CD4-positive, CD25-positive, alpha-beta regulatory T cell (primary cell): ENCODE measurements at regions not wholly inside any gene's neighbourhood (a gene's known extent, or its start where the extent isn't known, plus 50 kb on each side); places are given as distances from the start of the nearest gene placed in this dataset.

ENCODE experiments used
- ATAC-seq, 2 donors: fragments of 150-1000 bp; cut with Tn5 transposase; one replicate each; pipeline ENCODE4 v1.10.0; 2021; ENCODE audit warnings: low read depth in 2 of 2, moderate number of reproducible peaks in 2 of 2, moderate library complexity in 1 of 2
- DNase-seq, 3 donors: peaks; one replicate each; pipeline versions ENCODE4 v3.0.0 to v3.0.0-alpha.2; 2012 to 2022; ENCODE audit warnings: mixed read lengths in 1 of 3
- H3K27ac ChIP-seq: one replicate; pipeline ENCODE4 v1.7.0; 2013; ENCODE audit warnings: mild to moderate bottlenecking, low read length; ENCODE audit not compliant: insufficient read depth, poor library complexity, severe bottlenecking
- H3K27me3 ChIP-seq: one replicate; pipeline ENCODE4 v1.7.0; 2013; ENCODE audit warnings: low read length; ENCODE audit not compliant: control insufficient read depth, insufficient read depth
- H3K36me3 ChIP-seq: one replicate; pipeline ENCODE4 v1.7.0; 2013; ENCODE audit warnings: mild to moderate bottlenecking, low read length, moderate library complexity; ENCODE audit not compliant: control insufficient read depth, insufficient read depth
- H3K4me1 ChIP-seq: 2 replicates; pipeline ENCODE4 v1.7.0; 2013; ENCODE audit warnings: mild to moderate bottlenecking, low read length; ENCODE audit not compliant: insufficient read depth, control insufficient read depth, poor library complexity, severe bottlenecking
- H3K4me3 ChIP-seq: one replicate; pipeline ENCODE4 v1.7.0; 2013; ENCODE audit warnings: low read depth, mild to moderate bottlenecking, low read length, moderate library complexity
- H3K9me3 ChIP-seq, 2 experiments: 1 replicate in 1 of 2; 2 replicates in 1 of 2; pipeline ENCODE4 v1.7.0; 2013; ENCODE audit warnings: low read length in 2 of 2, mild to moderate bottlenecking in 1 of 2, moderate library complexity in 1 of 2; ENCODE audit not compliant: control insufficient read depth in 2 of 2
- H3K27ac Mint-ChIP-seq, 3 donors: one replicate each; pipeline ENCODE4 v1.8.0; 2020 to 2022; ENCODE audit warnings: mild to moderate bottlenecking in 3 of 3, mixed read lengths in 3 of 3, moderate library complexity in 2 of 3
- H3K27me3 Mint-ChIP-seq: one replicate; pipeline ENCODE4 v1.8.0; 2022; ENCODE audit warnings: mild to moderate bottlenecking, mixed read lengths
- H3K36me3 Mint-ChIP-seq: one replicate; pipeline ENCODE4 v1.8.0; 2020; ENCODE audit warnings: mixed read lengths
- H3K4me1 Mint-ChIP-seq, 4 donors: one replicate each; pipeline ENCODE4 v1.8.0; 2020 to 2022; ENCODE audit warnings: mixed read lengths in 4 of 4, mild to moderate bottlenecking in 1 of 4
- H3K4me3 Mint-ChIP-seq, 4 donors: one replicate each; pipeline ENCODE4 v1.8.0; 2020 to 2022; ENCODE audit warnings: mild to moderate bottlenecking in 4 of 4, mixed read lengths in 4 of 4, moderate library complexity in 3 of 4
- H3K9me3 Mint-ChIP-seq, 7 donors: one replicate each; pipeline ENCODE4 v1.8.0; 2020 to 2022; ENCODE audit warnings: mixed read lengths in 7 of 7, mild to moderate bottlenecking in 3 of 7, moderate library complexity in 2 of 7

DNA sequence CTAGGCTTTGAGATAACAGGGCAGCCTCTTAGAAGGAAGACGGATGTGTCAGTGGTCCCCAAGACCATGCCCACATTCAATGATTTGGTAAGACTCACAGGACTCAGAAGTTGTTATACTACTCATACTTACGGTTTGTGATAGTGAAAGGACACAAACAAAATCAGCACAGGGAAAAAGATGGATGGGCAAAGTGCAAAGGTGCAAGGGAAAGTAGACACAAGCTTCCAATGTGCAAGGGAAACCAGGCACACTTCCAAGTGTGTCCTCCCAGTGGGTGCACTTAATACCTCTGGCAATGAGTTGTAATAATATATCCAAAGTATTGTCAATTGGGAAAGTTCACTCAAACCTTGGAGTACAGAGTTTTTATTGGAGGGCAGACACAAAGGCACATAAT is 53.8 kb upstream of the VCX start:
- Mint-ChIP-seq H3K4me1 (no peaks in the 10 kb centered on the region), H3K36me3 (no peaks in the 10 kb centered on the region), H3K27me3 (no peaks in the 10 kb centered on the region), H3K9me3 (peaks cover 0 to 10% (median 4%) of the 10 kb centered on the region in 7 donors), H3K4me3 (no peak overlapping the region), H3K27ac (no peak overlapping the region)
- Histone ChIP-seq H3K9me3 (no peaks in the 10 kb centered on the region), H3K4me1 (no peaks in the 10 kb centered on the region), H3K27ac (no peak overlapping the region), H3K36me3 (no peaks in the 10 kb centered on the region), H3K4me3 (no peak overlapping the region), H3K27me3 (no peaks in the 10 kb centered on the region)
- no peak for DNase-seq
- ATAC-seq, result no peak

DNA sequence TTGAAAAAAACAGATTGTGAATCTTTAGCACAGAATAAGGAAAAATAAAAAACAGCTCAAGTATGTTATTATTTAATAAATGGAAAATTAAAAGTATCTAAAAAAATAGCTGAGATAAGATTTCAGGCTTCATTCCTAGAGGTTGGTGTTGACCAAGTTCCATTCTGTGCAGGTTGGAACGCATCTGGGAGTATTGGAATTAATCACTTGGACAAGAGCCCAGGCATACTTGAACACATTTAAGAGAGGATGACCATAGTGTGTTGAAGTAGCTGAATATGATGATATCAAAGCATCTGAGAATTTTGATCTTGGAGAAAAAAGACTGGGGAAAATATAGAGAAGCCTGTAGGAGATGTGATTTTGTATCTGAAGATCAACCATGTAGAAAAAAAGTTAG is 54.6 kb upstream of the VCX start:
- Histone ChIP-seq H3K9me3 (no peaks in the 10 kb centered on the region), H3K27ac (no peak overlapping the region), H3K27me3 (no peaks in the 10 kb centered on the region), H3K4me3 (no peak overlapping the region), H3K4me1 (no peaks in the 10 kb centered on the region), H3K36me3 (no peaks in the 10 kb centered on the region)
- Mint-ChIP-seq H3K9me3 (peaks cover 0 to 17% (median 4%) of the 10 kb centered on the region in 7 donors), H3K27ac (no peak overlapping the region), H3K4me1 (no peaks in the 10 kb centered on the region), H3K4me3 (no peak overlapping the region), H3K36me3 (no peaks in the 10 kb centered on the region), H3K27me3 (no peaks in the 10 kb centered on the region)
- DNase-seq, result no peak
- ATAC-seq, result no peak

- Mint-ChIP-seq H3K36me3 (no peaks in the 10 kb centered on the region), H3K27ac (no peak overlapping the region), H3K4me1 (no peaks in the 10 kb centered on the region), H3K27me3 (no peaks in the 10 kb centered on the region), H3K4me3 (no peak overlapping the region), H3K9me3 (peaks cover 0 to 17% (median 4%) of the 10 kb centered on the region in 7 donors)
- ATAC-seq (no peak), DNase-seq (no peak)
- no peaks in the 10 kb centered on the region for H3K4me1 ChIP-seq
- no peak overlapping the region for H3K4me3 ChIP-seq
- H3K36me3 ChIP-seq, result no peaks in the 10 kb centered on the region
- no peak overlapping the region for H3K27ac ChIP-seq
- H3K9me3 ChIP-seq, result no peaks in the 10 kb centered on the region
- no peaks in the 10 kb centered on the region for H3K27me3 ChIP-seq
Measured at GRCh38 chrX:7787714-7788113, 55.3 kb upstream of the VCX start.

DNA sequence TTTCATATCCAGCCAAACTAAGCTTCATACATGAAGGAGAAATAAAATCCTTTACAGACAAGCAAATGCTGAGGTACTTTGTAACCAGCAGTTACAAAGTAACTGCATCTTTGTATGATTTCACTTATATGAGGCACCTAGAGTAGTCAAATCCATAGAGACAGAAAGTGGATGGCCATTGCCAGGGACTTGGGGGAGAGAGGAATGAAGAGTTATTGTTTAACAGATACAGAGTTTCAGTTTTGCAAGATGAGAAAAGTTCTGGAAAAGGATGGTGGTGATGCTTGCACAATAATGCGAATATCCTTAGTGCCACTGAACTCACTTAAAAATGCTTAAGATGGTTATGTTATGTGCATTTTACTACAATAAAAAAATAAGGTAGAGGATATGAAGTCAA is 58.4 kb upstream of the VCX start:
- H3K27me3 Mint-ChIP-seq, result no peaks in the 10 kb centered on the region
- DNase-seq (no peak), ATAC-seq (no peak)

DNA sequence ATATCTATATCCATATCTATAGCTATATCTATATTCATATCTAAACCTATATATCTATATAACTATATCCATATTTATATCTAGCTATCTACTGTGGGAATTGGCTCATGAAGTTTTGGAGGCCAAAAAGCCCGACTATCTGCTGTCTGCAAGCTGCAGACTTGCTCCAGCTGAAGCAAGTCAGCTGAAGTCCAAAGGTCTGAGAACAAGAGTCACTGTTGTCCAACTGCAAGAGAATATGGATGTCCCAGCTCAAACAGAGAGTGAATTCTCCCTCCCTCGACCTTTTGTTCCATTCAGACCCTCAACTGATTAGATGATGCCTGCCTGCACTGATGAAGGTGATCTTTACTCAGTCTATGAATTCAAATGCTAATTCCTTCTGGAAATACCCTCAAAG is 63.3 kb upstream of the VCX start:
- H3K4me3 ChIP-seq, result no peak overlapping the region
- Mint-ChIP-seq H3K4me1 (no peaks in the 10 kb centered on the region), H3K27ac (no peak overlapping the region)

More for the DNA sequence above, 58.4 kb upstream of the VCX start:
- no peaks in the 10 kb centered on the region for H3K4me1 Mint-ChIP-seq
- no peak overlapping the region for H3K27ac Mint-ChIP-seq
- no peaks in the 10 kb centered on the region for H3K27me3 ChIP-seq
- H3K36me3 Mint-ChIP-seq, result no peaks in the 10 kb centered on the region
- no peaks in the 10 kb centered on the region for H3K4me1 ChIP-seq
- no peaks in the 10 kb centered on the region for H3K36me3 ChIP-seq
- H3K4me3 ChIP-seq, result no peak overlapping the region
- no peak overlapping the region for H3K27ac ChIP-seq
- H3K4me3 Mint-ChIP-seq, result no peak overlapping the region
- H3K9me3 ChIP-seq, result peaks cover 0 to 2% of the 10 kb centered on the region in 2 experiments
- H3K9me3 Mint-ChIP-seq, result peaks cover 0 to 15% (median 4%) of the 10 kb centered on the region in 7 donors

DNA sequence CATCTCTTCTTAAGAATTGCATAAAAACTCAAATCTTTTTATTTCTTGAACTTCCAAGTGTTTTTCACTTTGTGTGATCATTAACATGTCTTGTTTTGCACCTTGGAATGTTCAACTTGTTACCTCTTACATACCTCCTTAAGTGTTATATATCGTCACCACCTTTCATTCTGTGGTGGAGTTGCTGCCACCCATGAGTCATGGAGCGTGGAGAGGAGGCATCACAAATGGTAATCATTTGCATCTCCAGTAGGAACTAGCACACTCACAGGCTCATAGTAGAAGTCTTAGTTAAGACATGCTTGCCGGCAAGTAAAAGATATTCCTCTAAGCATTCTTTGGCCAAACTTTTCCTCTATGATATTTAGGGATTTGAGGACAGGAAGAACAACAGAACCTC is 67.0 kb upstream of the VCX start:
- Mint-ChIP-seq H3K27me3 (no peaks in the 10 kb centered on the region), H3K9me3 (peaks cover 0 to 5% (median 1%) of the 10 kb centered on the region in 7 donors), H3K4me1 (no peaks in the 10 kb centered on the region), H3K4me3 (no peak overlapping the region), H3K36me3 (no peaks in the 10 kb centered on the region), H3K27ac (no peak overlapping the region)
- no peaks in the 10 kb centered on the region for H3K27me3 ChIP-seq
- DNase-seq (no peak), ATAC-seq (no peak)
- no peak overlapping the region for H3K27ac ChIP-seq
- no peak overlapping the region for H3K4me3 ChIP-seq
- no peaks in the 10 kb centered on the region for H3K4me1 ChIP-seq
- H3K36me3 ChIP-seq, result no peaks in the 10 kb centered on the region
- peaks cover 0 to 2% of the 10 kb centered on the region in 2 experiments for H3K9me3 ChIP-seq

More for the DNA sequence above, 63.3 kb upstream of the VCX start:
- no peak for ATAC-seq
- no peaks in the 10 kb centered on the region for H3K4me1 ChIP-seq
- Mint-ChIP-seq H3K36me3 (no peaks in the 10 kb centered on the region), H3K27me3 (no peaks in the 10 kb centered on the region), H3K9me3 (peaks cover 0 to 12% (median 0%) of the 10 kb centered on the region in 7 donors), H3K4me3 (no peak overlapping the region)
- H3K36me3 ChIP-seq, result no peaks in the 10 kb centered on the region
- H3K9me3 ChIP-seq, result peaks cover 0 to 2% of the 10 kb centered on the region in 2 experiments
- no peak for DNase-seq
- no peaks in the 10 kb centered on the region for H3K27me3 ChIP-seq
- no peak overlapping the region for H3K27ac ChIP-seq

GRCh38 chrX:7771788-7772438 is 71.1 kb upstream of the VCX start:
- Histone ChIP-seq H3K27me3 (no peaks in the 10 kb centered on the region), H3K4me3 (no peak overlapping the region), H3K4me1 (no peaks in the 10 kb centered on the region), H3K9me3 (no peaks in the 10 kb centered on the region), H3K36me3 (no peaks in the 10 kb centered on the region), H3K27ac (no peak overlapping the region)
- H3K27me3 Mint-ChIP-seq, result no peaks in the 10 kb centered on the region
- H3K36me3 Mint-ChIP-seq, result no peaks in the 10 kb centered on the region
- no peak for DNase-seq
- H3K4me1 Mint-ChIP-seq, result no peaks in the 10 kb centered on the region
- H3K4me3 Mint-ChIP-seq, result no peak overlapping the region
- no peak overlapping the region for H3K27ac Mint-ChIP-seq
- no peak for ATAC-seq
- peaks cover 0 to 5% (median 2%) of the 10 kb centered on the region in 7 donors for H3K9me3 Mint-ChIP-seq

DNA sequence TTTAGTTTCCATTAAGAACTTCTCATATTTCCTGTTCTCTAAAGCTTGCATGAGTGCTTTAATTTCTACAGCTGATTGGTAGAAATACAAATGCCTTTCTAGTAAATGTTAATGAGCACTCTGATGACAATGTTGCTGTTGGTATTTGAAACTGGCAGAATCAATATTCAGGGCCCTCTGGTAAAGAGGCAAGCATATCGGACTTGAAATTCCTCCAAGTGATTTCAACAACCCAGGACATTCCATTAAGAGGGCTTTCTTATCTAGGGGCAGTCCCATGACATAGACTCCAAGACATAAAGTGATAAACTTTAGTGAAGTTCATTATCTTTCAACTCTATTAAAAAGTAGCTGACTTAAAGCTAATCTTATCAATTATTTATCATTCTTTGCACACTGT is 83.1 kb upstream of the VCX start:
- Mint-ChIP-seq H3K9me3 (peaks cover 0 to 8% (median 0%) of the 10 kb centered on the region in 7 donors), H3K4me3 (no peak overlapping the region), H3K27me3 (no peaks in the 10 kb centered on the region), H3K4me1 (no peaks in the 10 kb centered on the region), H3K27ac (no peak overlapping the region), H3K36me3 (no peaks in the 10 kb centered on the region)
- H3K4me1 ChIP-seq, result no peaks in the 10 kb centered on the region
- H3K27me3 ChIP-seq, result no peaks in the 10 kb centered on the region
- no peaks in the 10 kb centered on the region for H3K9me3 ChIP-seq
- H3K27ac ChIP-seq, result no peak overlapping the region
- no peaks in the 10 kb centered on the region for H3K36me3 ChIP-seq
- no peak overlapping the region for H3K4me3 ChIP-seq
- DNase-seq (no peak), ATAC-seq (no peak)
